WERI-Rb-1 (cell line): ENCODE measurements at regions not wholly inside any gene's neighbourhood (a gene's known extent, or its start where the extent isn't known, plus 50 kb on each side); places are given as distances from the start of the nearest gene placed in this dataset.
A peak's percentile ranks its signal among the peaks of the same experiment; 100 is the strongest.

ENCODE experiments used
- DNase-seq: peaks from one replicate; pipeline ENCODE4 v3.0.0-alpha.2; 2020
- H3K27ac ChIP-seq: fragments of 250-450 bp; sonication (Bioruptor Pico); 2 replicates; pipeline ENCODE4 v1.5.1; 2020; ENCODE audit warnings: mild to moderate bottlenecking, moderate library complexity
- H3K27me3 ChIP-seq: fragments of 250-450 bp; sonication (Bioruptor Pico); 2 replicates; pipeline ENCODE4 v1.5.1; 2021; ENCODE audit warnings: mild to moderate bottlenecking, low read depth, moderate library complexity; ENCODE audit not compliant: insufficient read depth, severe bottlenecking
- H3K36me3 ChIP-seq: fragments of 250-450 bp; sonication (Bioruptor Pico); 2 replicates; pipeline ENCODE4 v1.5.1; 2020; ENCODE audit warnings: mild to moderate bottlenecking, moderate library complexity
- H3K4me3 ChIP-seq: 2 replicates; pipeline ENCODE4 v1.5.1; 2011; ENCODE audit warnings: low read depth, mild to moderate bottlenecking, control low read depth, low read length
- H3K9me3 ChIP-seq: fragments of 250-450 bp; sonication (Bioruptor Pico); 2 replicates; pipeline ENCODE4 v1.5.1; 2021; ENCODE audit warnings: mild to moderate bottlenecking, moderate library complexity; ENCODE audit not compliant: severe bottlenecking
- CTCF ChIP-seq: IDR thresholded peaks from 2 replicates; pipeline ENCODE4 v1.5.1; 2011; ENCODE audit warnings: low read depth, mild to moderate bottlenecking, control low read depth, inconsistent platforms, low read length

- TF ChIP-seq CTCF, result no peak
- Histone ChIP-seq H3K4me3 (no peak overlapping the region), H3K9me3 (no peaks in the 10 kb centered on the region), H3K27me3 (no peaks in the 10 kb centered on the region), H3K27ac (no peak overlapping the region), H3K36me3 (no peaks in the 10 kb centered on the region)
- DNase-seq, result no peak
These were observed 72.5 kb upstream of the AGTR1 start for GRCh38 chr3:148625095-148625736.

- no peak overlapping the region for H3K27ac ChIP-seq
- H3K27me3 ChIP-seq, result no peaks in the 10 kb centered on the region
- no peak for TF ChIP-seq CTCF
- H3K9me3 ChIP-seq, result no peaks in the 10 kb centered on the region
- H3K4me3 ChIP-seq, result no peak overlapping the region
- DNase-seq, result no peak
- H3K36me3 ChIP-seq, result no peaks in the 10 kb centered on the region
These were observed 71.7 kb upstream of the AGTR1 start for GRCh38 chr3:148625991-148626390.

GRCh38 chr3:148629006-148629405 lies 68.7 kb upstream of the AGTR1 start:
- DNase-seq, result no peak
- H3K27ac ChIP-seq, result no peak overlapping the region
- H3K9me3 ChIP-seq, result no peaks in the 10 kb centered on the region
- no peak overlapping the region for H3K4me3 ChIP-seq
- no peaks in the 10 kb centered on the region for H3K27me3 ChIP-seq
- no peak for TF ChIP-seq CTCF
- H3K36me3 ChIP-seq, result no peaks in the 10 kb centered on the region

- DNase-seq, result peak; percentile 15
- H3K27me3 ChIP-seq, result no peaks in the 10 kb centered on the region
- no peaks in the 10 kb centered on the region for H3K9me3 ChIP-seq
- H3K27ac ChIP-seq, result no peak overlapping the region
- no peak overlapping the region for H3K4me3 ChIP-seq
- no peaks in the 10 kb centered on the region for H3K36me3 ChIP-seq
- TF ChIP-seq CTCF, result peak; percentile 34; the same call in 1 of the 2 replicates
These were observed 66.4 kb upstream of the AGTR1 start for GRCh38 chr3:148631124-148631903.

GRCh38 chr3:148641722-148642121 lies 56.0 kb upstream of the AGTR1 start:
- Histone ChIP-seq H3K4me3 (no peak overlapping the region), H3K27me3 (no peaks in the 10 kb centered on the region), H3K27ac (no peak overlapping the region), H3K9me3 (no peaks in the 10 kb centered on the region), H3K36me3 (no peaks in the 10 kb centered on the region)
- DNase-seq, result no peak
- TF ChIP-seq CTCF, result no peak
